NCI-H2227 (cell line): ENCODE measurements at regions not wholly inside any gene's neighbourhood (a gene's known extent, or its start where the extent isn't known, plus 50 kb on each side); places are given as distances from the start of the nearest gene placed in this dataset.
"Not testable (repeated sequence)": the region's sequence is repeated elsewhere in the genome, so short reads cannot be mapped to it uniquely, and the experiment has no call there.

ENCODE experiments used
- DNase-seq: peaks from one replicate; lab custom pipeline; 2025; ENCODE audit not compliant: unreplicated experiment; lab: John Stamatoyannopoulos, UW

DNA sequence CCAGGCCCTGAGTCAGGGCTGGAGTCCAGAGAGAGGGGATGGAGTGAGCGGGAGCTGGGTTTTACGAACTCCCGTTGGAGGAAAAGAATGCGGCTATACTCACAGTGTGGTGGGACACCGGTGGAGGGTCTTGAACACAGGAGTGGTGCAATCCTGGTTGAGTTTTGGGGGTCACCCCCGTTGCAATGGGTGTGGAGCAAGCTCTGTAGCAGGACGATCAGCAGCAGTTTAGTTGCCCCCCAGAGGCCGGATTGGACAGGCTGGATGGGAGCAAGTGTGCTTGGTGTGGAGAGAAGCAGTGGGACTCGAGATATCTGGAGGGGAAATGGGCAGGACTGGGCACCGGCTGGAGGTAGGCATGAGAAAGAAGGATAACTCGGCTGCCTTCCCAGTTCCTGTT is 72.3 kb upstream of the TWIST2 start:
- DNase-seq: no peak

DNA sequence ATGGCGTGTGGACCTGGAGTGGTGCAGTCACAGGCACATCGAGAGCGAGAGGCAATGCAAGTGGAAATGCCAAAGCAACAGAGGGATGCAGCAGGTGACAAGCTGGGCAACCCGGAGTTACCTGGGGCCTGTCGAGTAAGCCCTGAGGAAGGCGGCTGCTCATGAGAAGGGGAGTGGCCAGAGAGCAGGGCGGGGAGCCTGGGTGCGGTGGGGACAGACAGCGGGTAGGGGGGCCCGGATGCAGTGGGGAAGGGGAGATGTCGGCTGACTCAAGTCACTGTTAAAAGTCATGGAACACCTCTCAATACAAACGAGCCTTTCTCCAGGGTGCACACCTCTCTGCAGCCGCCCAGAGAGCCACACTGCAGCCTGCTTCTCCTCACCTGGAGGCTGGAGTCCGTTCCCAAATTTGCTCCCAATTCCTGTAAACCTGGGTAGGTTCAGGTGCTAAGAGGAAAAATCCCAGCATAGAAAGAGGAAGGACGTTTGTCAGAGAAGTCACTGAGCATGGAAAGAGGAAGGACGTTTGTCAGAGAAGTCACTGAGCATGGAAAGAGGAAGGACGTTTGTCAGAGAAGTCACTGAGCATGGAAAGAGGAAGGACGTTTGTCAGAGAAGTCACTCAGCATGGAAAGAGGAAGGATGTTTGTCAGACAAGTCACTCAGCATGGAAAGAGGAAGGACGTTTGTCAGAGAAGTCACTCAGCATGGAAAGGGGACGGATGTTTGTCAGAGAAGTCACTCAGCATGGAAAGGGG is 71.7 kb upstream of the TWIST2 start:
- no peak for DNase-seq

DNA sequence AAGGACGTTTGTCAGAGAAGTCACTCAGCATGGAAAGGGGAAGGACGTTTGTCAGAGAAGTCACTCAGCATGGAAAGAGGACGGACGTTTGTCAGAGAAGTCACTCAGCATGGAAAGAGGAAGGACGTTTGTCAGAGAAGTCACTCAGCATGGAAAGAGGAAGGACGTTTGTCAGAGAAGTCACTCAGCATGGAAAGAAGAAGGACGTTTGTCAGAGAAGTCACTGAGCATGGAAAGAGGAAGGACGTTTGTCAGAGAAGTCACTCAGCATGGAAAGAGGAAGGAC is 71.2 kb upstream of the TWIST2 start:
- not testable (repeated sequence) for DNase-seq

DNA sequence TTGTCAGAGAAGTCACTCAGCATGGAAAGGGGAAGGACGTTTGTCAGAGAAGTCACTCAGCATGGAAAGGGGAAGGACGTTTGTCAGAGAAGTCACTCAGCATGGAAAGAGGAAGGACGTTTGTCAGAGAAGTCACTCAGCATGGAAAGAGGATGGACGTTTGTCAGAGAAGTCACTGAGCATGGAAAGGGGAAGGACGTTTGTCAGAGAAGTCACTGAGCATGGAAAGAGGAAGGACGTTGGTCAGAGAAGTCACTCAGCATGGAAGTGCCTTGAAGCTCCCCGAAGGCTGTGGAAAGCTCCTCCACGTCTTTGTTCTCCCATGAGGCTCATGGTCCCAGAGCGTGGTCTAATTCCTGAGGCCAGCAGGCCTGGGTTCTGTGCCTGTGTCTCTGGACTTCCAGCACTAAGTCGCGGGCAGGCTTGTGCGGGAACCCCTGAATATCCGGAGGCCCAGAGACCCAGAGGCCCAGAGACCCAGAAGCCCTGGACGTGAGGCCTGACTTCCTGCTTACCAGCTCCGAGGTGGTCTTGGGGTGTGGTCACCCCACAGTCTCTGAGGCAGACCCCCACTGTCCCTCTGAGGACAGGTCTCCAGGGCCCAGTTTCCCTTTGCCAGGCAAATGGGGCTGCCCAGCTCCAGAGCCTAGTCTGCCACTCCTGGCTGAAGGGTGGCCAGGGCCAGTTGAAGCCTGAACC is 70.4 kb upstream of the TWIST2 start:
- DNase-seq: no peak

GRCh38 chr2:238784671-238785527 is 63.0 kb upstream of the TWIST2 start:
- DNase-seq: peak; percentile 38

DNA sequence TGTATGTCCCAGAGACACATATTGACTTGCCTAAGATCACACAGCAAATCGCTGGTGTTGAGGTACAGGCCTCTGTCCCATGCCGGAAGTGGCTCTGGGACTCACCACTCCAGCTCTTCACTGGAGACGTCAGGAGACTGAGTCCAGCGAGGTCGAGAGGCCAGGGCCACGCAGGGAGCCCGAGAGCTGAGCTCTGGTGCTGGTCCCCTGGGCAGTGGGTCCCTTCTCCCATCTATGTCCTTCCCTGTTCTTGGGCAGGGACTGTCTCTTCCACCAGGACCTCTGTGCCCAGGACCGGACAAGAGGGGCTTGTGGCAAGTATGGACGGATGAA is 62.4 kb upstream of the TWIST2 start:
- DNase-seq: no peak

DNA sequence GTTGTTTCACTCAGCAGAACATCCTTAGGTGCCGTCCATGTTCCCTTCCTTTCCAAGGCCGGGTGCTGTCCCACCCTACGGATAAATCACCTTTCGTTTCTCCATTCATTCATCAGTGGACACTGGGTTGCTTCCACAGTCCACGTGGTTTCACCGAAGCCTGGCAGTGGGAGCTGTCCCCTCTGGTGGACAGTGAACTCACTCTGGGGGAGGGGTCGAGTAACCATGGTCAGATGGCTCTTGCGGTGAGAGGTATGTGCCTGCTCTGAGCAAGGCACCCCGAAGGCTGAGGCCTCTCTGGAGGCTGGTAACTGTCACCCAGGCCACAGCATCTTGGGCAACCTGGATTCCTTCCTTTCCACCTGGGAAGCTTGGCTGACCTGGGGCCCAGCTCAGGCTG is 61.5 kb upstream of the TWIST2 start:
- no peak for DNase-seq

GRCh38 chr2:238786792-238787490 is 60.9 kb upstream of the TWIST2 start:
- no peak for DNase-seq

DNA sequence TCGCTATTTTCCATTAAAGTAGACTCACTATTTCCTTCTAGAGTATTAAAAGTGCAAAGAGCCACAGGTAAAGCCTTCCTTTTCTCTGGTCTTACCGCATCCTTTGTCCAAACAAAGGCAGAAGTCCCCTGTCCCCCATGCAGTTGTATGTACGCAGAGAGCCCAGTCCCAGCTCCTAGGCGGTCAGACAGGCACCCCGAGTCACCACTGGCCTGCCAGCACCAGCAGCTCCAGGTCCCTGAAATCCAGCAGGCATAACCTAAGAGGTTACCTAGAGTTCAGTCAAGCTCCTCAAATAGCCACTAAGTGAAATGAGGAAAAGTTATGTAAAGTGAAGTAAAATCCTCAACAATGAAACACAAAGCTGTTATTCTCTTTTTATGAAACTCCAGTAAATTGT is 60.4 kb upstream of the TWIST2 start:
- no peak for DNase-seq

GRCh38 chr2:238789317-238789806 is 58.5 kb upstream of the TWIST2 start:
- no peak for DNase-seq

GRCh38 chr2:238790126-238790832 is 57.6 kb upstream of the TWIST2 start:
- no peak for DNase-seq

DNA sequence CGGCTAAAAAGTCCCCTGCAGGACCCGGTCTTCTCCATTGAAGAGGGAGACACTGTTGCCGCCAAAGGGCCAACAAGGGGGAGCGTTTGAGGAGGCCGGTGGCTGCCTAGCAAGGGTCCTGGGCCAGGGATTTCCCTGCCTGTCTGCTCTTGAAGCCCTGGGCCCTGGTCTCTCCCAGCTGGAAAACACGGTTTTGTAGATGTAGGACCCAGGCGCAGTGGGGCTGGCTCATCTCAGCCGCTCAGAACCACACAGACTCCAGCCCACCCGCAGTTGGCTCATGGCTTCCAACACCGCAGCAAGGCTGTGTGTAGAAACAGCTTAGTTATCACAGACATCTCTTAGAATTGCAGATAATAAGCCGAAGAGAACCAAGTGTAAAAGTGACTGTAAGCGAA is 57.1 kb upstream of the TWIST2 start:
- DNase-seq: no peak

DNA sequence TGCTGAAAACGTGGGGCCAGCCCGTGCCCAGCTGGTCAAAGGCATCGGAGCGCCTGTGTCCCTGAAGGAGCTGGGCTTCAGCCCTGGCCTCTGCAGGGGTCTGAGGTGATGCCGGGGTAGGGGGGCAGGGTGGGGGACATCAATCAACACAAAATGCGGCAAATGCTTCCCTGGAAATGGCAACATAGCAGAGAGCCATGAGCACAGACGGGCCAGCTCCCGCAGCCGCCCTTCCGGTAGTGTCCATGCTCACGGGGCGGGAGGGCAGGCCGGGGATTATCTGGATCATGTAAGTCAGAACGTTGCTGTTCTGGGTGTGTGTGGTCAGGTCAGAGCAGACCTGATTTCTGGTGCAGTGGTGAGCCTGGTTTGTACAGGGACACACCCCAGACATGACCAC is 56.5 kb upstream of the TWIST2 start:
- no peak for DNase-seq

GRCh38 chr2:238793306-238793705 is 54.6 kb upstream of the TWIST2 start:
- DNase-seq: no peak

- no peak for DNase-seq
These were observed 54.0 kb upstream of the TWIST2 start for GRCh38 chr2:238793801-238794449.

DNA sequence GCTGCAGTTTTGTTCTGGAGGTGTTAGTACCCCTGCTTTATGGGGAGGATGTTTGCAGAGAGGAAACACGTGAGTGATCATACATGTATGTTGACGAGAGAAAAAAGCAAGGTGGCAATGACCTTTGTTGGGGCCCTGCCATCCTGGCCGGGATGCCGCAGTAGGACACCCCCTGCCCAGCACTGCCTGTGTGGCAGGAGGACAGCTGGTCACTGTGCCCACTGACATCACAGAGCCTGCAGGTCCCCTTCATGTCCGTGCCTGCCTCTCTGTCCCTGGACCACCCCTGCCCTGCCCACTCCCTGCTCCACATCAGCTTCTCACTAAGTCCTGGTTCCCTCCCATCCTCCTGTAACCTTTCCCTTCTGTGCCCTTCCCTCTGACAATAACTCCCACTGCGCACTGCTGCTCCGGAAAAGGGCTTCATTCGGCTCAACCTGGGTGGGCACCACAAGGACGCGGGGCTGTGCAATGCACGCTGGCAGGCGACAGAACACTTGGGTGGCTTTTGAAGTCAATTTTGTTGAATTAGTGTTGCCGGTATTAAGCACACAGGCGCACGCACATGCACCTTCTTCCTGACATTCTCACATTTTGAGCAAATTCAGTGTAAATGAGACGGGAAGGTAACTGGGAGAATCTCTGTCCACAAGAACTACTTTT is 51.5 kb upstream of the TWIST2 start:
- DNase-seq: no peak

GRCh38 chr2:238797537-238797936 is 50.3 kb upstream of the TWIST2 start:
- no peak for DNase-seq
